ENCODE measurements at regions not wholly inside any gene's neighbourhood (a gene's known extent, or its start where the extent isn't known, plus 50 kb on each side); places are given as distances from the start of the nearest gene placed in this dataset.

DNA sequence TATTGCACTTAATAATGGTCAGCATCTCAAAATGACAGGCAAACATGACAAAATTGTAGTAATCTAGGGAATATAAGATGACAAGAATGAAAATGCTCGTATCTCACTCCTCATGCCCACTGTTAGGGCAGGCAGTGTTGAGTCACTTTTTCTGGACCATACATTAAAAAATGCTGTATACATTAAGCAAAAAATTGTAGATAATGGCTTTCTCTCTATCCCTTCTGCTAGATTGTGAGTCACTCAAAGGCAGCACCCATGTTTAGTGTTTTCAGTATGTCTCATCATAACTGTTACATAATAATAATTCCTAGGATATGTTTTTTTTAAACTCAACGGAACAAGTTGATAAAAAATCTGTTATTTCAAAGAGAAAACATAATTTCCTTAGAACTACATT, 199.3 kb downstream of the TENT5A start:
- TF ChIP-seq POLR2A (IDR thresholded peaks at IDR 0.05; ENCODE audit: low read length) (no peak), GATA1 (IDR thresholded peaks at IDR 0.05; ENCODE audit: low read depth, low read length) (no peak)

Measured in erythroblast (primary cell).